ENCODE measurements at regions not wholly inside any gene's neighbourhood (a gene's known extent, or its start where the extent isn't known, plus 50 kb on each side); places are given as distances from the start of the nearest gene placed in this dataset.

DNA sequence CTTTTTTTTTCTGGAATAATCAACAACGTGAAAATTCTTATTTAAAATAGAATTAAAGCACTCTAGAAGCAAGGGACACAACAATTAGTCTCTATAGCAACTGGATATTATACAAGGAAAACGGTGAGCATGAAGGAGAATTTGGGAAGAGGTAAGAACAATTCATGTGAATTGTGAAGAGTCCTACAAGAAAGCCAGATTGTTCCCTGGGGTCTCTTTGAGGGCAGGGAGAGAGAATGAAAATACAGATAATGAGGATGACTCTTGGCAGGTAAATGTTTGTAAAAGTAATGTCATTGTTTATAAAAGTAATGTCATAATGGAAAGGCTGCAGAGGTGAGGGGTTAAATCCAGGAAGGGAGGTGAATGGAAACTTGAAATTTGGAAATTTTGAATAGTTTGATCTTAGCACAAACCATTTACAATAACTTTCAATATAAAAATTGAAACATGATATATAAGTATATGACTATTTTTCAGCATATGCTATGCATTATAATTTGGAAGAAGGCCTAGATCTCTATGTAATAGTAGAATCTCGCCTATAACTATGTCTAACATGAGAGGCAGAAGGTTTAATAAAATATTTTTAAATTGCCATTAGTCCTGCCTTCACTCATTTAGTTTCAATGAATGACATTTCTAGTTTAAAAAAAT, 378.8 kb upstream of the DCN start:
- TF ChIP-seq, protein P1, sequence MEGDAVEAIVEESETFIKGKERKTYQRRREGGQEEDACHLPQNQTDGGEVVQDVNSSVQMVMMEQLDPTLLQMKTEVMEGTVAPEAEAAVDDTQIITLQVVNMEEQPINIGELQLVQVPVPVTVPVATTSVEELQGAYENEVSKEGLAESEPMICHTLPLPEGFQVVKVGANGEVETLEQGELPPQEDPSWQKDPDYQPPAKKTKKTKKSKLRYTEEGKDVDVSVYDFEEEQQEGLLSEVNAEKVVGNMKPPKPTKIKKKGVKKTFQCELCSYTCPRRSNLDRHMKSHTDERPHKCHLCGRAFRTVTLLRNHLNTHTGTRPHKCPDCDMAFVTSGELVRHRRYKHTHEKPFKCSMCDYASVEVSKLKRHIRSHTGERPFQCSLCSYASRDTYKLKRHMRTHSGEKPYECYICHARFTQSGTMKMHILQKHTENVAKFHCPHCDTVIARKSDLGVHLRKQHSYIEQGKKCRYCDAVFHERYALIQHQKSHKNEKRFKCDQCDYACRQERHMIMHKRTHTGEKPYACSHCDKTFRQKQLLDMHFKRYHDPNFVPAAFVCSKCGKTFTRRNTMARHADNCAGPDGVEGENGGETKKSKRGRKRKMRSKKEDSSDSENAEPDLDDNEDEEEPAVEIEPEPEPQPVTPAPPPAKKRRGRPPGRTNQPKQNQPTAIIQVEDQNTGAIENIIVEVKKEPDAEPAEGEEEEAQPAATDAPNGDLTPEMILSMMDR (IDR thresholded peaks at IDR 0.05; ENCODE audit: insufficient read depth, missing control alignments) = no peak
- FAIRE-seq = no peak
- DNase-seq (ENCODE audit: insufficient read length, low spot score) = no peak

DNA sequence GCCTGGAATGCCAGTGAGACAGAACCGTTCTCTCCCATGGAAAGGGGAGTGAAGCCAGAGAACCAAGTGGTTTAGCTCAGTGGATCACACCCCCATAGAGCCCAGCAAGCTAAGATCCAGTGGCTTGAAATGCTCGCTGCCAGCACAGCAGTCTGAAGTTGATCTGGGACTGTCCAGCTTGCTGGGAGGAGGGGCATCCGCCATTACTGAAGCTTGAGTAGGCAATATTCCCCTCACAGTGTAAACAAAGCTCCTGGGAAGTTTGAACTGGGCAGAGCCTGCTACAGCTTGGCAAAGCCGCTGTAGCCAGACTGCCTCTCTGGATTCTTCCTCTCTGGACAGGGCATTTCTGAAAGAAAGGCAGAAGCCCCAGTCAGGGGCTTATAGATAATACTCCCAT, 374.3 kb upstream of the DCN start:
- TF ChIP-seq, protein P1 (IDR thresholded peaks at IDR 0.05; ENCODE audit: insufficient read depth, missing control alignments) = no peak
- DNase-seq (ENCODE audit: insufficient read length, low spot score) (no peak), FAIRE-seq (no peak)

DNA sequence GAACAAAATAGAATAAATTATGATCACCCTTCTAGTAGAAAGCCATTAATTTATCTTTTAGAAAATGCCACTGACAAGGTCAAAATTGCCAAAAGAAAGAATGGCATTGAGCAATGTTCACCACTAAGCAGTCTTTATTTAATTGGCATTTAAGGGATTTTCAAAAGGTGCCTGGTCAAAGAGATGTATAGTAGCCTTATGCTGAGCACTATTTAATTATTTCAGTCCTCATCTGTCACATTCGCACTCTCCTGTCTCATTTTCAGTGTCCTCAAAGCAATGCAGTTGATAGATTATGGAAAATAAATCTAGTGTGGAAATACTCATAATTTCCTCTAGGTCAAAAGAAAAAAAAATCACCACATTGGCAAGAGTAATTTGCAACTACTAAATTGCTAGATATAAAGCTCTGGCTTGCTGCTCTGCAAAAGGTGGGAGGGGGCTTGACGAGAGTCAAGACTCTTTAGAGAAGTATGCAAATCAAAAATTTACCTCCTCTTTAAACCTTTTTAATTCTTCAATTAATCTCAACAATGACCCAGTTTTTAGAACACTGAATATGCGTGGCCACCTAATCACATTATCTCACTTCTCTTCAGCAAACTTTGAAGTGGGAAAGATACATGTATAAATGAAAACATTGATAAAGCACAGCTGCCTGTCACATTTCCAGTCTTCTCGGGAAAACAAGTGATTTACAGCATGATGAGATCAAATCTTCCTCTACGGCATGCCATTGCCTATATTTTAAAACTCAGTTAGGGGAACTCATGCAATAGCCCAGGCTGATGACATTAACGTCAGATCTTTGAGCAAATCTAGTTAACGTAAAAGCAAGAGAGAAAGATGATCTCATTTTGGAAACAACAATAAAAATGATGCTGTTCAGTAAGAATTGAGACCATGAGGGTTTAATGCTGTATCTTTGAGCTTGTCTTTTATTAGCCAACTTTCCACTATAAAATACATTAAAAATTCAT, 373.1 kb upstream of the DCN start:
- no peak for DNase-seq (ENCODE audit: insufficient read length, low spot score)
- no peak for FAIRE-seq
- TF ChIP-seq, protein P1 (IDR thresholded peaks at IDR 0.05; ENCODE audit: insufficient read depth, missing control alignments) = no peak

DNA sequence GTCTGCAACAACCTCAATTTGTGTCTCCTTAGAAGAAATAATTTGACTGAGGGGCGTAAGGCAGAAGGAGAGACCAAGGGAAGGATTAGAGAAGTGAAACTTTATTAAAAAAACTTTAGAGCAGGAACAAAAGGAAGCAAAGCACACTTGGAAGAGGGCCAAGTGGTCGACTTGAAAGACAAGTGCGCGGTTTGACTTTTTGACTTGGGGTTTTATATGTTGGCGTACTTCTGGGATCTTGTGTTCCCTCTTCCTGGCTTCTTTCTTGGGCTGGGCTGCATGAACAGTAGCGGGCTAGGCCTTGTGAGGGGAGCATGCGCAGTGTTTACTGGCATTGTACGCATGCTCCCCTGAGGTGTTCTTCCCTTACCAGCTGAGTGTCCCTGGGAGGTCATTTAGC, 369.3 kb upstream of the DCN start:
- FAIRE-seq = no peak
- TF ChIP-seq, protein P1 (IDR thresholded peaks at IDR 0.05; ENCODE audit: insufficient read depth, missing control alignments) = no peak
- no peak for DNase-seq (ENCODE audit: insufficient read length, low spot score)

DNA sequence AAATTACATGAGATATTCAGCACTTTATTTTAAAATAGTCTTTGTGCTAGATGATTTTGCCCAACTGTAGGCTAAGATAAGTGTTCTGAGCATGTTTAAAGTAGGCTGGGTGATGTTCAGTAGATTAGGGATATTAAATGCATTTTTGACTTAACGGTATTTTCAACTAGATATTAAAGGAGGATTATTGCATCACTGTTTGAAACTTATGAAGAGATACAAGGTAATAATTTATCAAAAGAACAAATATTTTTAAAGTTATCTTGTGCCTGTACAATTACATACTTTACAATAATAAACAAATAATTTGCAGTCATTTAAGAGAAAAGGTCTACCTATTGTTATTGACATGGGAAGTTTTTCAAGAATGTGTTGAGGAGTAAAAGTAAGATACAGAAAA, 368.6 kb upstream of the DCN start:
- no peak for FAIRE-seq
- TF ChIP-seq, protein P1 (IDR thresholded peaks at IDR 0.05; ENCODE audit: insufficient read depth, missing control alignments) = no peak
- no peak for DNase-seq (ENCODE audit: insufficient read length, low spot score)

DNA sequence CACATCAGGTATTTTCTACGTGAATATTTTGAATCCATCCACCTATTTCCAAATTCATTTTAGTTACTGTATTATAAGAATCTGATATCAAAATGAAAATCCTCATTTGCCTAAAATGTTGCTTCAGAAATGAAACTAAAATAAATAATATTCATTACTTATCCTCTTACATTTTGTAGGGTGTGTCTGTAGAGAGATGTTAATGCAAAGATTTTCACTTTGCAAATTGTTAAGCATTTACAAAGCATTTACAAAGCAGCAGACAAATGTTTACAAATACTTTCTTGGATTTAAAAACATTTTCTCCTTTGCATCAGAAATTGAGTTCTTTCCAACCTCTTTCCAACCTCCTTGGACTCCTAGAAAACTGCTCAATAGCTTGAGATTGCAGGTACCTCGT, 360.0 kb upstream of the DCN start:
- no peak for DNase-seq (ENCODE audit: insufficient read length, low spot score)
- FAIRE-seq = no peak
- TF ChIP-seq, protein P1 (IDR thresholded peaks at IDR 0.05; ENCODE audit: insufficient read depth, missing control alignments) = no peak

DNA sequence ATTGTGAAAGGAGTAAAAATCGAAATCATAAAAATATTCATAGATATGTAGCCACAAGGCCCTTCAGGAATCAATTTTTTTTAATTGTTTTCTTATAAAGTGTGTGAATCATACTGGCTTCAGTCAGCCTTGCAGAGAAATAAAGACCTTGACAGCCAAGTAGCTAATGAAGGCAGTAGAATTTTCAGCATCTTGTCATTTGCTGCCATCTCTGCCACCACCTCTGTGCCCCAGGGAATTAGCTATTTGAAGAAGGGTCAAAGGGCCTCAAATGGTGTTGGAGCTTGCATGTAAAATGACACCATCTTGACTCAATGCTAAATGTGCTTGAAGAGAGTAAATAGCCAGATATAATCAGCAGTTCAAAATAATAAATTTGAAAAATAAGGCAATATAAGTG, 359.4 kb upstream of the DCN start:
- TF ChIP-seq, protein P1 (IDR thresholded peaks at IDR 0.05; ENCODE audit: insufficient read depth, missing control alignments) = no peak
- no peak for FAIRE-seq
- no peak for DNase-seq (ENCODE audit: insufficient read length, low spot score)

All from D721Med (cell line).